Osteoblast (primary cell): ENCODE measurements at regions not wholly inside any gene's neighbourhood (a gene's known extent, or its start where the extent isn't known, plus 50 kb on each side); places are given as distances from the start of the nearest gene placed in this dataset.

Experiments used
- DNase-seq: peaks from one replicate; pipeline ENCODE4 v3.0.0; 2011; ENCODE audit warnings: low spot score, mixed read lengths; ENCODE audit not compliant: insufficient read length; ENCODE audit errors: missing footprints
- H2AFZ ChIP-seq: 2 replicates; pipeline ENCODE4 v1.6.0; 2011; ENCODE audit warnings: mild to moderate bottlenecking, low read length
- H3K27ac ChIP-seq: 2 replicates; pipeline ENCODE4 v1.5.1; 2011; ENCODE audit warnings: mild to moderate bottlenecking, low read depth, low read length, moderate library complexity
- H3K27me3 ChIP-seq: 2 replicates; pipeline ENCODE4 v1.6.0; 2012; ENCODE audit warnings: mild to moderate bottlenecking, control low read depth, inconsistent platforms, low read length, moderate library complexity; ENCODE audit not compliant: insufficient read depth
- H3K36me3 ChIP-seq: 2 replicates; pipeline ENCODE4 v1.5.1; 2011; ENCODE audit warnings: mild to moderate bottlenecking, low read length, control low read depth, moderate library complexity; ENCODE audit not compliant: insufficient read depth
- H3K4me1 ChIP-seq: 2 replicates; pipeline ENCODE4 v1.5.1; 2011; ENCODE audit warnings: mild to moderate bottlenecking, low read length, control low read depth, moderate library complexity; ENCODE audit not compliant: insufficient read depth
- H3K4me2 ChIP-seq: 2 replicates; pipeline ENCODE4 v1.6.0; 2011; ENCODE audit warnings: mild to moderate bottlenecking, low read length; ENCODE audit not compliant: insufficient read depth
- H3K4me3 ChIP-seq: fragments of 200-600 bp; sonication (generic); 3 replicates; pipeline ENCODE4 v1.5.1; 2012; ENCODE audit warnings: mild to moderate bottlenecking, low read length, inconsistent platforms; ENCODE audit not compliant: insufficient read depth
- H3K79me2 ChIP-seq: 2 replicates; pipeline ENCODE4 v1.6.0; 2012; ENCODE audit warnings: mild to moderate bottlenecking, low read length, control low read depth, inconsistent platforms; ENCODE audit not compliant: insufficient read depth
- H3K9me3 ChIP-seq: 2 replicates; pipeline ENCODE4 v1.5.1; 2011; ENCODE audit warnings: low read depth, low read length, control low read depth
- H4K20me1 ChIP-seq: 2 replicates; pipeline ENCODE4 v1.6.0; 2012; ENCODE audit warnings: mild to moderate bottlenecking, low read length, control low read depth; ENCODE audit not compliant: insufficient read depth
- CTCF ChIP-seq: IDR thresholded peaks from 2 replicates; pipeline ENCODE4 v1.5.1; 2011; ENCODE audit warnings: mild to moderate bottlenecking, low read depth, low read length, moderate library complexity; ENCODE audit errors: extremely low read depth

- no peak overlapping the region for H2AFZ ChIP-seq
- no peaks in the 10 kb centered on the region for H4K20me1 ChIP-seq
- no peak for TF ChIP-seq CTCF
- no peak overlapping the region for H3K4me2 ChIP-seq
- H3K4me1 ChIP-seq: no peaks in the 10 kb centered on the region
- H3K9me3 ChIP-seq: no peaks in the 10 kb centered on the region
- no peak overlapping the region for H3K4me3 ChIP-seq
- no peak for DNase-seq
- no peaks in the 10 kb centered on the region for H3K27me3 ChIP-seq
- H3K36me3 ChIP-seq: no peaks in the 10 kb centered on the region
- H3K79me2 ChIP-seq: no peaks in the 10 kb centered on the region
- H3K27ac ChIP-seq: no peak overlapping the region
Observed at GRCh38 chr2:147164563-147164962, 680.3 kb upstream of the ACVR2A start.

- H3K36me3 ChIP-seq: no peaks in the 10 kb centered on the region
- no peak overlapping the region for H2AFZ ChIP-seq
- no peak overlapping the region for H3K4me2 ChIP-seq
- H3K4me1 ChIP-seq: no peaks in the 10 kb centered on the region
- no peaks in the 10 kb centered on the region for H3K79me2 ChIP-seq
- H3K27me3 ChIP-seq: no peaks in the 10 kb centered on the region
- H3K4me3 ChIP-seq: no peak overlapping the region
- TF ChIP-seq CTCF: no peak
- no peak for DNase-seq
- H4K20me1 ChIP-seq: no peaks in the 10 kb centered on the region
- no peak overlapping the region for H3K27ac ChIP-seq
- H3K9me3 ChIP-seq: no peaks in the 10 kb centered on the region
Observed at GRCh38 chr2:147161746-147162145, 683.1 kb upstream of the ACVR2A start.

GRCh38 chr2:147156970-147157369, 687.9 kb upstream of the ACVR2A start:
- Histone ChIP-seq H3K27ac (no peak overlapping the region), H3K27me3 (no peaks in the 10 kb centered on the region), H3K79me2 (no peaks in the 10 kb centered on the region), H3K4me1 (no peaks in the 10 kb centered on the region), H3K36me3 (no peaks in the 10 kb centered on the region), H3K9me3 (no peaks in the 10 kb centered on the region), H4K20me1 (no peaks in the 10 kb centered on the region), H3K4me3 (no peak overlapping the region), H2AFZ (no peak overlapping the region), H3K4me2 (no peak overlapping the region)
- TF ChIP-seq CTCF: no peak
- DNase-seq: no peak

GRCh38 chr2:147150241-147150635, 694.6 kb upstream of the ACVR2A start:
- H3K4me1 ChIP-seq: no peaks in the 10 kb centered on the region
- H3K9me3 ChIP-seq: peaks cover 4% of the 10 kb centered on the region
- no peaks in the 10 kb centered on the region for H3K27me3 ChIP-seq
- no peak overlapping the region for H3K4me2 ChIP-seq
- H4K20me1 ChIP-seq: no peaks in the 10 kb centered on the region
- DNase-seq: no peak
- no peaks in the 10 kb centered on the region for H3K79me2 ChIP-seq
- H2AFZ ChIP-seq: no peak overlapping the region
- no peak overlapping the region for H3K27ac ChIP-seq
- TF ChIP-seq CTCF: no peak
- no peak overlapping the region for H3K4me3 ChIP-seq
- no peaks in the 10 kb centered on the region for H3K36me3 ChIP-seq
